ENCODE measurements at regions not wholly inside any gene's neighbourhood (a gene's known extent, or its start where the extent isn't known, plus 50 kb on each side); places are given as distances from the start of the nearest gene placed in this dataset.

GRCh38 chr9:86531273-86531970 is 177.2 kb upstream of the TUT7 start:
- no peak for DNase-seq (ENCODE audit: low read depth in 3 of 3)

GRCh38 chr9:86529496-86530275 is 175.5 kb upstream of the TUT7 start:
- DNase-seq (ENCODE audit: low read depth in 3 of 3), result no peak

- no peak for DNase-seq (ENCODE audit: low read depth in 3 of 3)
Measured at GRCh38 chr9:86526021-86526420, 171.8 kb upstream of the TUT7 start.

GRCh38 chr9:86525182-86525581 is 171.0 kb upstream of the TUT7 start:
- DNase-seq (ENCODE audit: low read depth in 3 of 3), result no peak

- no peak for DNase-seq (ENCODE audit: low read depth in 3 of 3)
Measured at GRCh38 chr9:86521977-86522376, 167.8 kb upstream of the TUT7 start.

GRCh38 chr9:86521322-86521721 is 167.1 kb upstream of the TUT7 start:
- DNase-seq (ENCODE audit: low read depth in 3 of 3), result no peak

- DNase-seq (ENCODE audit: low read depth in 3 of 3), result no peak
Measured at GRCh38 chr9:86519066-86519615, 164.9 kb upstream of the TUT7 start.

- DNase-seq (ENCODE audit: low read depth in 3 of 3), result no peak
Measured at GRCh38 chr9:86517475-86517874, 163.3 kb upstream of the TUT7 start.

GRCh38 chr9:86516564-86516963 is 162.4 kb upstream of the TUT7 start:
- DNase-seq (ENCODE audit: low read depth in 3 of 3), result no peak

GRCh38 chr9:86515221-86515620 is 161.0 kb upstream of the TUT7 start:
- DNase-seq (ENCODE audit: low read depth in 3 of 3), result no peak

- DNase-seq (ENCODE audit: low read depth in 3 of 3), result no peak
Measured at GRCh38 chr9:86513429-86513828, 159.2 kb upstream of the TUT7 start.

- DNase-seq (ENCODE audit: low read depth in 3 of 3), result no peak
Measured at GRCh38 chr9:86512929-86513328, 158.7 kb upstream of the TUT7 start.

- DNase-seq (ENCODE audit: low read depth in 3 of 3), result no peak
Measured at GRCh38 chr9:86511614-86512360, 157.6 kb upstream of the TUT7 start.

GRCh38 chr9:86508208-86508903 is 154.1 kb upstream of the TUT7 start:
- no peak for DNase-seq (ENCODE audit: low read depth in 3 of 3)

GRCh38 chr9:86507212-86507630 is 153.0 kb upstream of the TUT7 start:
- DNase-seq (ENCODE audit: low read depth in 3 of 3), result no peak

- DNase-seq (ENCODE audit: low read depth in 3 of 3), result no peak
Measured at GRCh38 chr9:86503942-86504341, 149.7 kb upstream of the TUT7 start.

GRCh38 chr9:86503314-86503713 is 149.1 kb upstream of the TUT7 start:
- DNase-seq (ENCODE audit: low read depth in 3 of 3), result no peak

GRCh38 chr9:86500667-86501435 is 146.6 kb upstream of the TUT7 start:
- no peak for DNase-seq (ENCODE audit: low read depth in 3 of 3)

- no peak for DNase-seq (ENCODE audit: low read depth in 3 of 3)
Measured at GRCh38 chr9:86500031-86500430, 145.8 kb upstream of the TUT7 start.

- DNase-seq (ENCODE audit: low read depth in 3 of 3), result no peak
Measured at GRCh38 chr9:86494644-86495111, 140.5 kb upstream of the TUT7 start.
